Calu3 (cell line): ENCODE measurements at regions not wholly inside any gene's neighbourhood (a gene's known extent, or its start where the extent isn't known, plus 50 kb on each side); places are given as distances from the start of the nearest gene placed in this dataset.

Experiments used
- BruUV-seq: library from RNA; stranded (reverse); fragments of 400-500 nt; replicated peaks from 2 replicates; lab custom pipeline; 2021; lab: Mats Ljungman, UMichigan
- CTCF ChIA-PET: fragments of 300-600 bp; sonication (Branson Sonifier 250); formaldehyde crosslinking; loops from one replicate; lab custom pipeline; 2022; ENCODE audit warnings: antibody characterized with exemption; lab: Charles Lee
- DNase-seq: peaks from one replicate; pipeline ENCODE4 v3.0.0; 2022
- H3K27ac Mint-ChIP-seq: one replicate; pipeline ENCODE4 v1.8.0; 2022; ENCODE audit warnings: mixed read lengths; ENCODE audit not compliant: unreplicated experiment
- H3K27me3 Mint-ChIP-seq: one replicate; pipeline ENCODE4 v1.8.0; 2022; ENCODE audit warnings: mixed read lengths; ENCODE audit not compliant: unreplicated experiment
- H3K36me3 Mint-ChIP-seq: one replicate; pipeline ENCODE4 v1.8.0; 2022; ENCODE audit warnings: mild to moderate bottlenecking, moderate library complexity, mixed read lengths; ENCODE audit not compliant: insufficient read depth, unreplicated experiment
- H3K4me1 Mint-ChIP-seq: one replicate; pipeline ENCODE4 v1.8.0; 2022; ENCODE audit warnings: mild to moderate bottlenecking, low read depth, mixed read lengths; ENCODE audit not compliant: unreplicated experiment
- H3K4me3 Mint-ChIP-seq: one replicate; pipeline ENCODE4 v1.8.0; 2022; ENCODE audit warnings: mild to moderate bottlenecking, low read depth, moderate library complexity, mixed read lengths; ENCODE audit not compliant: unreplicated experiment
- H3K9me3 Mint-ChIP-seq: one replicate; pipeline ENCODE4 v1.8.0; 2022; ENCODE audit warnings: low read depth, mixed read lengths; ENCODE audit not compliant: unreplicated experiment
- intact Hi-C: fragments of 100-400 bp; cut with micrococcal nuclease; formaldehyde crosslinking; loops from one replicate; pipeline ENCODE4 v1.10.0; 2022; ENCODE audit not compliant: unreplicated experiment
- TF ChIP-seq, protein P1 (sequence below): fragments of 200-600 bp; IDR thresholded peaks from one replicate; pipeline ENCODE4 v1.8.0; 2022; ENCODE audit warnings: antibody characterized with exemption; ENCODE audit not compliant: unreplicated experiment

DNA sequence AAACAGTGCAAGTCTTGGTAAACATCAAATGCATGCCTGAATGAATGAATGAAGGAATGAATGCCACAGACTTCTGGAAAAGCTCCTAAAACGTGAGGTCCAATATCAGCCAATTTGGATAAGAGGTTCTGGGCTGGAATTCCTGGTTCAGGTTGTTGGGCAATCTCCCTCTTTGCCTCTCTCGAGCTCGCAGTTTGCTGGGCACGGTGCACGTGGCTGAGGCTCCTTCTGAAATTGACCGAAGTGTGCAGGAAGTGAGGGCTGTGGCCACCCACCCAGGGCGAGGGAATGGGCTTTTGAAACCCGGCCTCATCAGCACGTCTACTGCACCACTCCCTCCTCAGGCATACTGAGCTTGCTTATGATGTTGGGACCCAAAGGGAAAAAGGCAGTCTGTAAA is 288.8 kb upstream of the HS6ST1 start:
- Mint-ChIP-seq H3K4me3 (no peak overlapping the region), H3K9me3 (no peaks in the 10 kb centered on the region), H3K4me1 (no peaks in the 10 kb centered on the region), H3K27ac (no peak overlapping the region), H3K27me3 (peaks cover 12% of the 10 kb centered on the region), H3K36me3 (peaks cover 5% of the 10 kb centered on the region)
- no peak for DNase-seq
- no TSS peak for BruUV-seq
- TF ChIP-seq, protein P1, sequence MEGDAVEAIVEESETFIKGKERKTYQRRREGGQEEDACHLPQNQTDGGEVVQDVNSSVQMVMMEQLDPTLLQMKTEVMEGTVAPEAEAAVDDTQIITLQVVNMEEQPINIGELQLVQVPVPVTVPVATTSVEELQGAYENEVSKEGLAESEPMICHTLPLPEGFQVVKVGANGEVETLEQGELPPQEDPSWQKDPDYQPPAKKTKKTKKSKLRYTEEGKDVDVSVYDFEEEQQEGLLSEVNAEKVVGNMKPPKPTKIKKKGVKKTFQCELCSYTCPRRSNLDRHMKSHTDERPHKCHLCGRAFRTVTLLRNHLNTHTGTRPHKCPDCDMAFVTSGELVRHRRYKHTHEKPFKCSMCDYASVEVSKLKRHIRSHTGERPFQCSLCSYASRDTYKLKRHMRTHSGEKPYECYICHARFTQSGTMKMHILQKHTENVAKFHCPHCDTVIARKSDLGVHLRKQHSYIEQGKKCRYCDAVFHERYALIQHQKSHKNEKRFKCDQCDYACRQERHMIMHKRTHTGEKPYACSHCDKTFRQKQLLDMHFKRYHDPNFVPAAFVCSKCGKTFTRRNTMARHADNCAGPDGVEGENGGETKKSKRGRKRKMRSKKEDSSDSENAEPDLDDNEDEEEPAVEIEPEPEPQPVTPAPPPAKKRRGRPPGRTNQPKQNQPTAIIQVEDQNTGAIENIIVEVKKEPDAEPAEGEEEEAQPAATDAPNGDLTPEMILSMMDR: no peak
- intact Hi-C loops: no loop called here
- CTCF ChIA-PET: no interaction called here

DNA sequence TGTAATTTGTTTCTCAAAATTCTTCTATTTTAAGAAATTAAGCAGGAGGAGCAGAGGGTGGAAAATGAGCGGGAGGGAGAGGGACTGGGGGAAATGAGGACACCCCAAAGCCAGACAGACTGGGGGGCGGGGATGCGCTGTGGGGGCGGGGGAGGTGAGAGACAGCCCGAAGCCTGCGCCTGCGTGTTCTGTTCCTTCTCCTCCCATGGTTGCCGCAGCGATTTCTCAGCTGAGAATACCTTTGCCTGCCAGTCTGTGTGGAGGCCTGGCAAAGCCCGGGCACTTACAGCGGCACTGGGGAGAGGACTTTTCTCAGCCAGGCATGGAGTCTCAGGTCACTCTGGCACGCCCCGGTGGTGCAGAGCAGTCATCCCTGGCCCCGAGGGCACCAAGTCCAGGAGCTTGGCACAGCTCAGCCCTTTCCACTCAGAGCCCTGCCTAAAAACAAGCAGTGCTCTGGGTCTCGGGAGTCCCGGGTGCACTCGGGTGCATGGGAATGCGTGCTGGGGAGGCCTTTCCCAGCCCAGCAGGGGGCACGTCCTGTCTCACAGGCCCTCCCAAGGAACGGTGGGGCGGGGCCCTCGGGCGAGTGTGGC is 289.3 kb upstream of the HS6ST1 start:
- no TSS peak for BruUV-seq

DNA sequence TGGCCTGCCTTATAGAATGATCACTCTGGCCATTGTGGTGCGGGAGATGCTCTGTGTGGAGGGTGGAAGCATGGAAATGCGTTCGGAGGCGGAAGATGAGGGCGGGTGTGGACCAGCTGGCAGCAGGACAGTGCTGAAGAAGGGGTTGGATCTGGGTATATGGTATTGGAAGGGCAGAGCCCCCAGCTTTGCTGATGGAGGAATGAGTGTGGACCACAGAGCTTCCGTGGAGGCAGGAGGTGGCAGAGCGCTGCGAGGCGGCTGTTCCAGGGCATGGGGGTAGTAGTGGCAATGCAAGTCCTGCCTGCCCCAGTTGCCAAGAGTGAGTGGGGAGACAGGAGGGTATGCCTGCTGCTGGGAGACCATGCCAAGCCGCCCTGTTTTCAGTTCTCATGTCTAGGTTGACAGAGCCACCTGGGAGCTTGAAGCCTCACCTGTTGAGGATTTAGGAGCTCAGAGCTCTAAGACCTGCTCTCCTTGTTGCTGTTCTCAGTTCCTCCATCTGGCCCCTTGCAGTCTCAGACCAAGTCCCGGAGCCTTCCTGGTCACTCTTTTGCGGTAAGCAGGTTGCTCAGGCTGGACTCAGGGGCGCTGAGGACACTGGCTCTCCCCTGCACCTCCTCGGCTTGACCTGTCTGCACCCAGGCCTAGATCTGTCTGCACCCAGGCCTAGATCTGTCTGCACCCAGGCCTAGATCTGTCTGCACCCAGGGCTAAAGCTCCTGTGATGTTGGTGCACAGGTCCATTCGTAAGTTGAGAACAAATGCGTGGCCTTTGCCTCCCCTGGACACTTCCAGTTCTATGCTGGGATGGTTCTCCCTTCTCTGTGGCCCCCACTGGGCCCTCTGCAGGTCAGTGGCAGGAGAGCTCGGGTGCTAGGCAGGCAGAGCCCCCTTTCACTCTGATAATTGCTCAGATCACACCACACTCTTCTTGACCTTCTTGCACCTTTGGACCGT is 290.5 kb upstream of the HS6ST1 start:
- Mint-ChIP-seq H3K4me3 (no peak overlapping the region), H3K4me1 (no peaks in the 10 kb centered on the region), H3K27ac (no peak overlapping the region), H3K9me3 (no peaks in the 10 kb centered on the region), H3K27me3 (peaks cover 18% of the 10 kb centered on the region), H3K36me3 (peaks cover 5% of the 10 kb centered on the region)
- TF ChIP-seq, protein P1: no peak
- intact Hi-C loops: no loop called here
- CTCF ChIA-PET: no interaction called here
- BruUV-seq: no TSS peak
- no peak for DNase-seq

More for the DNA sequence above, 289.3 kb upstream of the HS6ST1 start:
- no peaks in the 10 kb centered on the region for H3K4me1 Mint-ChIP-seq
- peaks cover 5% of the 10 kb centered on the region for H3K36me3 Mint-ChIP-seq
- no peak for DNase-seq
- no peak overlapping the region for H3K27ac Mint-ChIP-seq
- CTCF ChIA-PET: no interaction called here
- H3K9me3 Mint-ChIP-seq: no peaks in the 10 kb centered on the region
- intact Hi-C loops: no loop called here
- H3K4me3 Mint-ChIP-seq: no peak overlapping the region
- TF ChIP-seq, protein P1: no peak
- H3K27me3 Mint-ChIP-seq: peaks cover 18% of the 10 kb centered on the region

- no peaks in the 10 kb centered on the region for H3K4me1 Mint-ChIP-seq
- peaks cover 18% of the 10 kb centered on the region for H3K27me3 Mint-ChIP-seq
- H3K36me3 Mint-ChIP-seq: peaks cover 5% of the 10 kb centered on the region
- TF ChIP-seq, protein P1: no peak
- no TSS peak for BruUV-seq
- DNase-seq: no peak
- no peak overlapping the region for H3K4me3 Mint-ChIP-seq
- H3K27ac Mint-ChIP-seq: no peak overlapping the region
- CTCF ChIA-PET: no interaction called here
- intact Hi-C loops: no loop called here
- no peaks in the 10 kb centered on the region for H3K9me3 Mint-ChIP-seq
These were observed 291.8 kb upstream of the HS6ST1 start for GRCh38 chr2:128610496-128610895.
